Limb (tissue), 2 donors: ENCODE measurements at regions not wholly inside any gene's neighbourhood (a gene's known extent, or its start where the extent isn't known, plus 50 kb on each side); places are given as distances from the start of the nearest gene placed in this dataset.

ENCODE experiments used
- DNase-seq, 2 donors: peaks; one replicate each; pipeline ENCODE4 v3.0.0-alpha.2; 2016; ENCODE audit errors: extremely low spot score in 2 of 2

DNA sequence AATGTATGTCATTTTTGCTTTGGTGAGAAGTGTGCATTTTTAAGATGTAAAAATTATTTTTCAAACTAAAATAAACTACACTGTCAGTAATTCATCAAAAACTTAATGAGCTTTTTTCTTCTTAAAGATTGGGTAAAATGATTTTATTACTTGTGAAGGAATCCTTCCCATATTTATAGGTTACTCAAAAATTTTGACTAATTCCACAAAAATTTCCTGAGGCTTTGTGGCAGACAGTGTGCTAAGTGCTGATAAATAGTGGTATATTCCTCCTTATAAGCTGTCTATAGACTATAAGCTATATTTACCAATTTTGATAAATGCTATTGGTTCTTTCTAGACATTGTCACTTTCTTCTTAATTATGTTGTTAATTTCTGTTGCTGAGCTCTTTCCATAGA, 284.5 kb upstream of the SEMA6D start:
- no peak for DNase-seq

DNA sequence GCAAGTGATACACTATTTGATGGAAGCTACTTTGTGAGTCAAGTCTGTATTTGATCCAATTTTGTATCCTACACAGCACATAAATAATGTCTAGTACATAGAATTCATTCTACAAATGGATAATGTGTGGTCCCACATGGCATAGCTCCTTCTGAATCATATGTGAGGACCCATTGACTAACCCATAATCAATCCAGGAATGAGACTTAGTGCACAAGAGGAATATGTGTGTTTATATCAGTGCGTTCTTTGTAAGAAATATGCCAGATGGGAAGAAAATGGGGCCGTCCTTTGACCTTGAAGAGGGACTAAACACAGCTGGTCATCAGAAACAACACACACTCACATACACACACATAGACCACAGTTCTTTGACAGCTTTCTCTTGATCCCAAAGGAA, 282.7 kb upstream of the SEMA6D start:
- no peak for DNase-seq

DNA sequence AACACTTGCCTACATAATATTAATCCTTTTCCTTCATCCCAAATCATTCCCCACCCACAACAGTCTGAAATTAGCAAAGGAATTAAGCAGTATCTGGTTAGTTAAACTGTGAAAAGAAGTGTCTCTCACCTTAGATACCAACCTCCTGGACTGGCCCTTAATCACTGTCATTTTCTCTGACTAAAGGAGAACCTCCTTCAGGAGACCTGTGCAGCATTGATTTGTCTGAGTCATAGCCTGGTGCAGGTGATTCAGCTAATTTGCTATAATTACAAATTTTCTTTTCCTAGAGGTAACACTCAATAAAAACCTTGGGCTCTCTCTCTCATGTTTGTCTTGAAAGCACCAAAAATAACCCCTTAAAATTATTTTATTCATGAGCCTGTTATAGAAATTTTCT, 279.8 kb upstream of the SEMA6D start:
- no peak for DNase-seq

DNA sequence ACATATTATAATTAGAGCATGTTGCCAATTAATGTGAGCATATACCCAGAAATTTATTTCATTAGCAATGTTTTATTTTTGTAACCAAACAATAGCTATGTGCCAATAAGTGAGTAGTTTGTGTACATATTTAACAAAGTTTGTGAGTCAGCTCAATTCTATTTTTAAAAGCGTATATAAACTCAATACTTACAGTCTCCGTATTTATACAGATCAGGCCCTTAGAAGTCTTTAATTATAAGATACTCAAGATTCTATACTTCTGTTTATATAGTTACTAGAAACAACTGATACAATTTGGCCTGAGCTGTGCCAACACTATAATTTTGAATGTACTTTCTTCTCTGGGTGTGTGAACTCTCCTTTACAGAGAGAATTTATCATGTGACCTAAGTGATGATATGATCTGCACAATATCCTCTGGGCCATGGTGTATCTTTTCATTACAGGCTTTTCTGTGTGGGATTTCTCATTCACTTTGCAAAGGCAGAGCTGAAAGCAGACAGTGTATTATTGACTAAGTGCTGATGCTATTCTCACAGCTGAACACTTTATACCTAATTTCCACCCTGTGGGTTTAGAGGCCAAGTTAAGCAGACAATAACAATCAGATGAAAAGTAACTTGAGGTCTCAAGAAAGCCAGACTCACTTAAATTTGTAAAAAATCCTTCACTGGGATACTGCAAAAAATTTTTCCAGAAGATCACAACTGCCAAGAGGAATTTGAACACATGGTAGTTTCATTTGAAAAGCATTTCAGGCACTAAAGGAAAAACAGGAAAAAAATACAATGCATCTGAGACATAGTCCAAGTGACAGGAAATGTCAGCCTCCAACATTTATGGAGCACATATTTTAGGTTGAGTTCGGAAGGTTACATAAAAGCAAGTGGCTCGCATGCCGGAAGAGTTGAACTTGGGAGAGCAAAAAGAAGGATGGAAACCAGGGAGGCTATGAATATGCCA, 277.9 kb upstream of the SEMA6D start:
- peak in 1 of 2 donors; percentile 52 for DNase-seq

DNA sequence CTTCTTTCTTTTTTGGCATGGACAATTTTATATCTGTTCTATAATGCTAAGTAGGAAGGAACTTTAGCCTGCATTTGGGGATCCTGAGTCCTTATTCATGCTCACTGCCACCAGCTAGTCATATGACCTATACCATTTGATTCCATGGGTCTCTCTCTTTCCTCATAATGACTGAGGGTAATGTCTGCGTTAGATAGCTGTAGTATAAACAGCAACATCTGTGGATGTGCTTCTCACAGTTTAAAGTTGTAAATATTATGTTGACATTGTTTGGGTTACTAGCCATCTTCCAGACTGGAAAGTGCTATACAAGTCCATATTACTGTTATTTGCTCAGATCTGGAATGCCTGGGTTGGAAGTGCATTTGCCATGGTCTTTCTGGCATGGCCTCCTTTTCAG, 274.9 kb upstream of the SEMA6D start:
- DNase-seq, result no peak

DNA sequence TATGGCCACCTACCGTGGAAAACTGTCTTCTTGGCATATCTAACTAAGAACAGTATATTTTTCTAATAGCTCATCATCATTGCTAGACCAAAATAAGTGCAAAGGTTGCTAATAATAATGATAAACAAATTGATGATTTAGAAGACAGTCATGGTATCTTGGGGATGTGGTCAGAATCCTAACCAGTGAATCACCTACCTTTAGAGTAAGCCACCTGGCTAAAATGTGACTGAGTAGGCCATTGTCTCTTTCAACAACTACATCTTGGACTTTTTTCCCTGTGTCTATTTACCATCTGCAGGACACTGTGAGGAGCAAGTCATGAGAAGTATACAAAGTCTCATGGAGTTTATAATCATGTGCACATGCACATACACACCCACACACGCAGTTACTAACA, 273.5 kb upstream of the SEMA6D start:
- DNase-seq, result no peak

DNA sequence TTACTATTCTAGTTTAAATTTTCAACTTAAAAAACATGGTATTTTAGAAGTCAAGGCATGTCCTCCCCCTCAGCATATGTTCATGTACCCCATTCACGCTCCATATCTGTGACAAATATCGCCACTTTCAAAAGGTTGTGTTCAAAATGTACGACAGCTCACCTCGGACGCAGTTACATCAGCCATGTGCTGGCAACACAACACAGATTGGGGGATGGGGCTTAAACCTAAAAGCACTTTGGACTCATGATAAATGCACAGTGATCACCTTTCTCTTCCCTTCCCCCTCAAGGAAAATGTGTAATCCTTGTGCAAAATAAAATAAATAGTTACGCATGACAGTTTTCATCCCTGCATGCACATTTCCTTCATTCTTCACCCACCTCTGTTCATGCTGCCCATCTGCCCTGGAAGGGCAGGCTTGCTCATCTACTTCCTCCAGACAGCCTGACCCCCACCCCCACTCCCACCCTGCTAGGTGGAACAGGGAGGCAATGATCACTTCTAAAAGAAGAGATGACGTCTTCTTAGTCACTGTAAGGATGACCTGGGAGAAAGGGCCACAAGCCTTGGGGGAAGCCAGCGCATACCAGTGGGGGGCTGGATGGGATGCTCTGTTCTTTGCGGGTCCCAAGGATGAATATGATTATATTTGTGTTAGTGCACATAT, 271.4 kb upstream of the SEMA6D start:
- DNase-seq, result no peak

DNA sequence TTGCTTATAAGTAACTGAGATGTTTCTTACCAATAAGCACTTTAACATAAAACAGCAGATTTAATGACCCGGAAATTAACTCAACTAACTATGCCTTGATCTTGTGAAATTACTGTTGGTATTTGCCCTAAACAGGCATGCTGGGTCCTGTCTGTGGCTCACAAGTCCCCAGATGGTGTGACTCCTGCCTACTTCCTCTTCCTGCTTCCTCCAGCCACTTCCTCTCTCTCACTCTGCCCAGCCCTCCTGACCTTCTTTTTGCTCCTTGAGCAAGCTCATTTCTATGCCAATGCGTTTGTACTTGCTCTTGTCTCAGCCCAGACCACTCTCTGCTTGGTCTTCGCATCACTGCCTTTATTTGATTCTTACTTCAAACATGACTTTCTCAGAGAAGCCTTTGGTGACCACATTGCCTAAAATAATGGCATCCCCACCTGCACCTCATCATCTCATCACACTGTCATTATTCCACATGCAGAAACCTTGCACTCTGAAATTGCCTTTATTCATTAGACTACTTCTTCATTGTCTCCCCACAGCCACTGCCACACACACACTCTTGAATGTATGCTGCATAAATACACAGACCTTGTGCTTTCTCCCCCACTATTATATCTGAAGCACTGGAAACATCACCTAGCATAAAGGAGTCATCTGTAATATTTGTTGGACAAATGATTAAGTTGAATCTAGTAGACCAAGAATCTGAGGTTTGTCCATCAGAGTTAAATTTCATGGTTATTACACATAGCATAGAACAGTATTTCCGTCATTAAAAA, 256.3 kb upstream of the SEMA6D start:
- no peak for DNase-seq

DNA sequence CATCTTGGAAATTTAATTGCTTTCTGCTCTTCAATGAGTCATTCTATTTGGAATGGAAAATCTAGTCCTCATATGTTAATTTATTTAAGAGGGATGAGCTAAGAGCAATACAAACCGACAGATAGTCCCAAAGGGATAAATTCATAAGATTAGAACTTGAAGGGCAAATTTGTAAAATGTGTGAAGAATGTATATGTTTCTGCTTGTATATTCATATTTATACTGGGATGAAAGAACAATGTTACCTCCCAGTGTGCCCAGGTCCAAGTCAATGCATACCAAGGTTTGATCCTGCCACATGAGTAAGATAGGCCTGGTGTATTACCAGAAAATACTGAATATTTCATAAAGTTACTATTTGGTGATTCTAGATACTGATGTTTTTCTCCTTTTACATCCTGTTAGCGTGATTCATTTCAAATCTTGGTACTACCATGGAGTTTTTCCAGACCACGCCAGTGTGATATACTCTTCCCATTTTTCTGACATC, 255.6 kb upstream of the SEMA6D start:
- DNase-seq, result no peak

DNA sequence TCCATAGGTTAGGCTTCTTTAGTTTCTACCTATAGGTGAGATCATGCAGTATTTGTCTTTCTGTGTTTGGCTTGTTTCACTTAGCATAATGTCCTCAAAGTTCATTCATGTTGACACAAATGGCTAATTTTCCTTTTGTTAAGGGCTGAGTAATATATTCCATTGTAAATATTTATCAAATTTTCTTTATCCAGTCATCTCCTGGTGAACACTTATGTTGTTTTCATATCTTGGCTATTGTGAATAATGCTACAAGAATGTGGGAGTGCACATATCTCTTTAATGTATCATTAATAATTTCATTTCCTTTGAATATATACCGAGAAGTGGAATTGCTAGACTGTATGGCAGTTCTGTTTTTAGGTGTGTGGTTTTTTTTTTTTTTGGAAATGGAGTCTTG, 250.9 kb upstream of the SEMA6D start:
- DNase-seq, result no peak

DNA sequence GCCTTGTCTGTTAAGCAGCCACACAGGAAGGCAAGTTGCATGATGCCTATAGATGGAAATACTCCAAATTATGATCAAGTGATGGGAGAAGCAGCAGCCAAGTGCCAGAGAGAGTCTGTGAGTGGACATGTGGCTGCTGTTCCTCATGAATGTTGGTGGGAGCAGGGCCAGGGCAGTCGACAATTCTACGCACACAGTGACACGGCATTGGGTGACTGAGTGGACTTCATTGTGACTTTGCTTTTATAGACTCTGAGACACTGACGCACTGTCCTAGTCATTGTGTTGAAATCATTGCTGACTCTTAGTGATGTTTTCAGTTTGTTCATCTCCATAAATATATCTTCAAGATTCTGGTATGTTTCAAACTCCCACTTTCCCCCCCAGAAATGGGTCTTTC, 246.3 kb upstream of the SEMA6D start:
- DNase-seq, result no peak

DNA sequence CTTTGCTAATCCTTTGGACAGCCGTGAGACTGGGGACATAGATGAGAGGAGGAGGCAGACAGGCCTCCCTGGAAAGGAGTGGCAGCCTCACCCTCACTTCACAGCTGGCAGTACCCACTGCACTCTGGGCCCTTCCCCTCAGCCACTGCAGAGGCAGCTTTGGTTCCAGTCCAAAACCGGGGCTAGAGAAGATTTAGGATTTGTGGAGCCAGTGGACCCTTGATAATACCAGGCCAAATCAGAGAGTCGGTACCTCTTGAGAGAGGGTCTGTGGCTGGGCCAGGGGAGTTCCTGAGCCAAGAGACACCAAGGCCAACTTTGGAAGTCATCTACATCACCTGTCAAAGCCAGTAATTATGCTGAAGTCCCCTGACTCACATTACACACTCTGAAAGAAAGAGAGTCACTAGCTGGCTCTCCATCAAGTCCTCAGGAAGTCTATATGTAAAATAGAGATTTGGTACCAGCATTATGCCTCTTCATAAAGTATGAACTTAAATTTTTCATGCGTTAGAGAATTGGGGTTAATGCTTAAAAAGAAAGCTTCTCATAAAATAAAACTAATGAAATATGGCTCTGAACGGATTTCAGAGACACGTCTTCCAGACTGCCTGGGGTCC, 244.1 kb upstream of the SEMA6D start:
- peak; percentile 40 to 61 for DNase-seq

DNA sequence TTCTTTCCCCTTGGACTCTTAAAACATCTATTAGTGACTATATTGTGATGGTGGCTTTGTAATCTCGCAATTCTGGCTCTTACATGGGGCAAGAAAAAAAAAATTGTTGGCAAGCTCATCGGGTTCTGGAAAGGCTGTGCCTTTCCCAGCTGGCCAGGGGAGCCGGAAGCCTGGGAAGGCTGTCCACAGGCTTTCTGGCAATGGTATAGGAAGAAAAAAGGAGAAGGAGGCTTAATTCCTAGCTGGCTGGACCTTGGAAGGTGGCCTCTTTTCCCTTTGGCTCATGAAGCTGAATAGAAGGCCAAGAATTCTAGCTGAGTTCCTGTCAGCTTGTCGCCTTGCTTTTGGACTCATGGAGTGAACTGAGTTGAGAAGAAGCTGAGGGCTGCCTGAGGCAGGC, 243.5 kb upstream of the SEMA6D start:
- peak; percentile 47 to 82 for DNase-seq

DNA sequence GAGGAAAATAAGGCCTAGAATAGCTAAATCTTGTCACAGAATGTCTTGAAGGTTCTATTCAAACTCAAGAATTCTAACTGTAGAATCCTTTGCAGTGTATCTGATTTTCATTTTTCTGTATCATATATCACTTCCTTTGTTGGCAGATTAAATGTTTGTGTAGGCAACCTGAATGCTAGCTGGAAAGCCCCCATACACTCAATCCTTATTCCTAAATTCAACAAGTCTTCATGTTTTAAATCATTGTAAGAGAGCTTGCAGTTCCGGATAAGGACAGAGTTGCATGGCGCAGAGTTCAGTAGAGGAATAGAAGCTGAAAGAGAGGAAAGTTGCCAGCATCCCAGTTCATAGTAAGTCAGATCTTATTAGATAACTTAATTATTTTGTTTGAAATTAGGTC, 242.0 kb upstream of the SEMA6D start:
- no peak for DNase-seq

DNA sequence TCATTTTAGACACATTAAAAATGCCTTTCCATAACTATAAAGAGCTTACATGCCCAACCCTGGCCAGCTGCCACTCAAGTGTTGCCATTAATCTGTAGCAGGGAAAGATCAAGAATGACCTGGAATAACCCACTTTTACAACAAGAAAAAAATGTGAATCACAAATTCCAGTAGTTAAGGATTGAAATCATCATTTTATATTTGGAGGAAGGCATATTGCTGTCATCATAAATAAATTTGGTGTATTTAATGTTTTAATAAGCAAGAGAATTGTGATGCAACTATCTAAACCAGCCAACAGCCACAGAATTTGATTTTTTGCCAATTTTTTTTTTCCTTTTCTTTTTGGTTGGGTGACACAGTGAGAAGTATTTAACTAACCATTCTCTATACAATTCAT, 240.0 kb upstream of the SEMA6D start:
- no peak for DNase-seq

DNA sequence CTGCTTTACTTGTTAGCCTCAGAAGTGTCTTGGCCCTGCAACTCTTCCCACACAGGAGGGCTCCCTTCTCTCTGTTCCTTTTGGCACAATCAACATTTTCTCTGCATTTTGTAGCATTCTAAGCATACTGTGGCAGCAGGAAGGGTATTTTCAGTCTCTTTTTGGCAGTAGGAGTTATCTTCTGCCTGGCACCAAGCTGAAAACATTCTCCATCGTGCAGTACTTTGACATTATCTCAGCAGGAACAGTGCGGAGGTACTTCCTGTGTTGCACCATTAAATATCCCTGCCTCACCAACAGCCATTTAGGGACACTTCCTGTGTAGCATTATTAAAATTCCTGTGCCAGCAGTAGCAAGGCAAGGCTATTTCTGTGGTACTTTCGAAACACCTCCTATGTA, 233.2 kb upstream of the SEMA6D start:
- DNase-seq, result no peak

DNA sequence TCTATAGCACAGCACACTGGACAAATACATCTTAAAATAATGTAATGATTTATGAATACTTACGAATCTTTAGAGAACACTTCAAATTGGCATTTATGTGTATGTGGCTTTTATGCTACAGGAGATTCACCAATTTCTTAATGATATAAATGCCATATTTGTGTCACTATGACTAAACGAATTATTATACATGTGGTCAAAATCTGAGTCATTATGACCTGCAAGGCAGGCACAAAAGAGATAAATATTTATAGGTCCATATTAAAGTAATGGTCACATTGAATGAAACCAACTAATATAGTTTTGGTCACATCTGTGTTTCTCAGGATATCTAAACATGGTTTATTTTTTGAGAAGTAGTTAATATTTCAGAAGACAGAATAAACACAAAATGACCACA, 232.3 kb upstream of the SEMA6D start:
- no peak for DNase-seq

DNA sequence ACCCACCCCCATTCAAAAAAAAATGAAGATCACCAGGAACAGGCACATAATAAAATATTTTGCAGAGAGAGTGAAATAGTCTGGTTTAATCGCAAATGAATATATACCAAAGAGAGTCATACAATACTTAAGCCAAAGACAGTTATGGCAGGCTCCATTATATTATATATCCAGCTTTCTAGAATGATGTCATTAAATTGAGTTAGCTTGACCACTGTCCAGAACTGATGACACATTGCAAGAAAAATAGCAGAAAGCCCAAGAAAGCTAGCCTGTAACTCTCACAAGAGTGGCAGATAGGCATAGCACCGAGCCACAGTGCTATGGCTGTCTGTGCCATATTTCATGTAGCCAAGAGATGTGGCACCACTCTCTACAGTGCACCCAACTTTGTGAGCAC, 231.9 kb upstream of the SEMA6D start:
- DNase-seq, result no peak

DNA sequence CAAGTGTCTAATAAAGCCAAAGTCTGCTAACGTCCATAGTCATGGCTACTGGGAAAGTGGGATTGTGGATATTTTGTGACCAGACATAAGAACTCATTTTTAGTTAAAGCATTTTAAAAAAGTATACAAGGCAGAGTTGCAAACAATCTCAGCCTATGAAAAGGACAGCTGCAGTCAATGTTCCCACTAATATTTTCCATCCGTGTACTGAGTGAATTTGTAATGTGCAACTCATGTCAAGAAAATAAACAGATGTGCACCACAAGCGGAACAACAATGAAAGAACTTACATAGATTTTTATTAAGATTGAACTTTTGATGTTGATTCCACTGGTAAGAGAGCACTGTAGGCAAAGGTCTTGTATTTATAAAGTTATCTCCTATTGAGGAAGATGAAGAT, 231.3 kb upstream of the SEMA6D start:
- peak in 1 of 2 donors; percentile 48 for DNase-seq

DNA sequence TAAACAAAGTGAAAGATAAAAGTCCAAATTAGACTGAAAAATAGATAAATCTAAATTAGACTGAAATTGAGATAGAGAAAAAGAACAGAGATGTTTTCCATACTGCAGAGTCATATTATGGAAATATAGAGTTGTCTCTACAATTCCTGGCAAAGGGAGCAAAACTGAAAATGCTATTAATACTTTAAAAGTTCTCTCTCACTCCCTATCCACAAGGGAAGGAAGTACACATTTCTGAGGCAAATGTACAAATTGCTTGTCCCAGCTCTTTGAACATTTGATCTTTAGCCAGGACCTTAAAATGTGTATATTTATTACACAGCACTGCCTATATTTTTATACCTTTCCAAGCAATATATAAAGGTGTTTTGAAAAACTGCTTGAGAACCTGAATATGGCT, 225.1 kb upstream of the SEMA6D start:
- DNase-seq, result no peak
